Lower leg skin (tissue), 4 donors: ENCODE measurements at regions not wholly inside any gene's neighbourhood (a gene's known extent, or its start where the extent isn't known, plus 50 kb on each side); places are given as distances from the start of the nearest gene placed in this dataset.

Experiments used
- DNase-seq, 2 donors: peaks; one replicate each; pipeline ENCODE4 v3.0.0-alpha.2; 2019; ENCODE audit warnings: low spot score in 2 of 2
- H3K4me3 ChIP-seq: fragments of 200-600 bp; sonication (generic); 2 replicates; pipeline ENCODE4 v1.5.1; 2017; ENCODE audit warnings: mild to moderate bottlenecking, low read depth; ENCODE audit not compliant: poor library complexity, severe bottlenecking
- CTCF ChIP-seq, 3 donors: fragments of 450-650 bp; IDR thresholded peaks; one replicate each; pipeline ENCODE4 v1.5.1; 2016; ENCODE audit warnings: antibody characterized with exemption in 3 of 3, mild to moderate bottlenecking in 3 of 3, moderate library complexity in 2 of 3
- POLR2A ChIP-seq, 2 donors: fragments of 450-650 bp; IDR thresholded peaks; one replicate each; pipeline ENCODE4 v1.6.1; 2016 to 2017; ENCODE audit warnings: antibody characterized with exemption in 2 of 2, mild to moderate bottlenecking in 1 of 2, moderate library complexity in 1 of 2
- WGBS, 2 donors: methylation state at CpG; one replicate each; pipeline ENCODE4 v1.1.5; 2018; 5-methylcytosine and 5-hydroxymethylcytosine counted together
- intact Hi-C: fragments of 100-400 bp; cut with DNase I; formaldehyde crosslinking; loops from one replicate; pipeline ENCODE4 v1.15.0; 2023; ENCODE audit warnings: low total_unique reads

- peak in 1 of 2 donors; percentile 60 for DNase-seq
- intact Hi-C loops = no loop called here
- H3K4me3 ChIP-seq = no peak overlapping the region
- TF ChIP-seq CTCF (IDR thresholded peaks at IDR 0.05) (no peak), POLR2A (IDR thresholded peaks at IDR 0.05) (no peak)
- WGBS, 2 donors = 57 to 66% methylated on average over 10 of the region's 10 CpGs
Observed at GRCh38 chr10:30127120-30127541, 67.7 kb upstream of the JCAD start.

- TF ChIP-seq POLR2A (IDR thresholded peaks at IDR 0.05) (no peak), CTCF (IDR thresholded peaks at IDR 0.05) (no peak)
- 83 to 85% methylated on average over 2 of the region's 2 CpGs for WGBS, 2 donors
Observed at GRCh38 chr10:30125496-30125895, 66.1 kb upstream of the JCAD start.

GRCh38 chr10:30124704-30125103, 65.3 kb upstream of the JCAD start:
- no peak for TF ChIP-seq POLR2A (IDR thresholded peaks at IDR 0.05)
- TF ChIP-seq CTCF (IDR thresholded peaks at IDR 0.05) = no peak
- intact Hi-C loops = no loop called here
- no peak overlapping the region for H3K4me3 ChIP-seq
- 80 to 84% methylated on average over 6 of the region's 6 CpGs for WGBS, 2 donors
- DNase-seq = peak in 1 of 2 donors; percentile 13

More at GRCh38 chr10:30125496-30125895, 66.1 kb upstream of the JCAD start:
- intact Hi-C loops = no loop called here
- peak in 1 of 2 donors; percentile 37 for DNase-seq
- no peak overlapping the region for H3K4me3 ChIP-seq

- no peak for TF ChIP-seq POLR2A (IDR thresholded peaks at IDR 0.05)
- TF ChIP-seq CTCF (IDR thresholded peaks at IDR 0.05) = no peak
- H3K4me3 ChIP-seq = no peak overlapping the region
- DNase-seq = no peak
- intact Hi-C loops = no loop called here
- 81 to 88% methylated on average over 2 of the region's 2 CpGs for WGBS, 2 donors
Observed at GRCh38 chr10:30121401-30121800, 62.0 kb upstream of the JCAD start.

GRCh38 chr10:30118590-30118989, 59.2 kb upstream of the JCAD start:
- intact Hi-C loops = no loop called here
- H3K4me3 ChIP-seq = no peak overlapping the region
- TF ChIP-seq POLR2A (IDR thresholded peaks at IDR 0.05) (no peak), CTCF (IDR thresholded peaks at IDR 0.05) (no peak)
- DNase-seq = no peak
- WGBS, 2 donors = 74 to 84% methylated on average over 3 of the region's 3 CpGs

GRCh38 chr10:30117812-30118501, 58.6 kb upstream of the JCAD start:
- TF ChIP-seq POLR2A (IDR thresholded peaks at IDR 0.05) (no peak), CTCF (IDR thresholded peaks at IDR 0.05) (no peak)
- intact Hi-C loops = no loop called here
- 88 to 89% methylated on average over 9 of the region's 9 CpGs for WGBS, 2 donors
- no peak for DNase-seq
- H3K4me3 ChIP-seq = no peak overlapping the region
